HG02759 (cell line): ENCODE measurements at regions not wholly inside any gene's neighbourhood (a gene's known extent, or its start where the extent isn't known, plus 50 kb on each side); places are given as distances from the start of the nearest gene placed in this dataset.
"Not testable (repeated sequence)": the region's sequence is repeated elsewhere in the genome, so short reads cannot be mapped to it uniquely, and the experiment has no call there.

Source experiments
- ATAC-seq: cut with Tn5 transposase; IDR thresholded peaks from one replicate; pipeline ENCODE4 v1.9.1; 2021; ENCODE audit warnings: mild to moderate bottlenecking, moderate library complexity; ENCODE audit not compliant: unreplicated experiment

- ATAC-seq: no peak
Measured at GRCh38 chr1:184822267-184822666, 67.6 kb upstream of the EDEM3 start.

- ATAC-seq: no peak
Measured at GRCh38 chr1:184821658-184822057, 67.0 kb upstream of the EDEM3 start.

GRCh38 chr1:184820956-184821355, 66.3 kb upstream of the EDEM3 start:
- no peak for ATAC-seq

DNA sequence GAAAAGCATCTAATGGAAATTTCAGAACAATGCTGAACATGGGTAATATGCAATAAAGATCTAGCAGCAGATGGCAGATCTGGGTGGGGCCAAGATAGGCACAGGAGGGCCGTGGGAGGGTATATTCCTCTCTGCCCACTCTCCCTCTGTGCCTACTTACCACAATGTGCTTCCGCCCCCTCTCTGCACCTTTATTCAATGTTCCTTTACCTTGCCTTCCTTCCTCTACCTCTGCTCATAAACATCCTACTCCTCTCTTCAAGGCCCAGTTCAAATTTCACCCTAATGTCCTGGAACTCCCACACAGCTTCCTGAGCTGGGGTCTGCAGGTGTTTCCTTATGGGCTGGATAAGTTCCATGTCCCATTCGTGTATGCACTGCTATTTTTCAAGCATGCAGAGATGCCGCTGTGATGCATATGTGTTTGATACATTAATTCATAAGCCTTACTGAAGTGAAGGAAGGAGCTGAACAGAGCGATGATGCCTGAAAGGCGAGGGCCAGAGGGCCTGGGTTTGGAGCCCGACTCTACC, 65.6 kb upstream of the EDEM3 start:
- ATAC-seq: no peak

- no peak for ATAC-seq
Measured at GRCh38 chr1:184818646-184819045, 64.0 kb upstream of the EDEM3 start.

DNA sequence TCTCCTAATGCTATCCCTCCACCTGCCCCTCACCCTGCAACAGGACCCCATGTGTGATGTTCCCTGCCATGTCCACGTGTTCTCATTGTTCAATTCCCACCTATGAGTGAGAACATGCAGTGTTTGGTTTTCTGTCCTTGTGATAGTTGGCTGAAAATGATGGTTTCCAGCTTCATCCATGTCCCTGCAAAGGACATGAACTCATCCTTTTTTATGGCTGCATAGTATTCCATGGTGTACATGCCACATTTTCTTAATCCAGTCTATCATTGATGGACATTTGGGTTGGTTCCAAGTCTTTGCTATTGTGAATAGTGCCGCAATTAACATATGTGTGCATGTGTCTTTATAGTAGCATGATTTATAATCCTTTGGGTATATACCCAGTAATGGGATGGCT, 62.3 kb upstream of the EDEM3 start:
- not testable (repeated sequence) for ATAC-seq

DNA sequence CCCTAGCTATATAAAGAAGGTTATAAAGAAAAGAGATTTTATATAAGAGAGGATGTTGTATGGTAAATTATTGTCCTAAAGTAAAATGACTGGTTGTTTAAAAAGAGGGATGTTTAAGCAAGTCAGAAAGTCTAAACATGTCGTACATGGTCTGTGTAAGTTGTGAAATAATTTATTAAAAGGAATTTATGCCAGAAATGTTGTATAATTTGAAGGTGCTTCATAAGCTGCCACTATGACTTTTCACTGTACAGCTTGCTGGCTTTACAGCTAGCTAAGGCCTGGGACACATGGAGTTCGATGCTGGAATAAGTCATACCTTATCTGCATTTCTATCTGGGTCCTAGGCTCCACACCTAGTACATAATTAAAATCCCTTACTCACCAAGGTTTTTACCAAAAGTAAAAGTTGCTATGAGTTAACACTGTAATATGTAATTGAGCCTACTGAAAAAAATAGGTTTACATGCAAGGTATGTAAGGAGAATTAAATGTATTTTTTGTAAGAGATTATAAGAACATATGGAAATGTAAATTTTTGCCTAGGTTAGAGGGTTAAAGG, 59.0 kb upstream of the EDEM3 start:
- ATAC-seq: no peak

DNA sequence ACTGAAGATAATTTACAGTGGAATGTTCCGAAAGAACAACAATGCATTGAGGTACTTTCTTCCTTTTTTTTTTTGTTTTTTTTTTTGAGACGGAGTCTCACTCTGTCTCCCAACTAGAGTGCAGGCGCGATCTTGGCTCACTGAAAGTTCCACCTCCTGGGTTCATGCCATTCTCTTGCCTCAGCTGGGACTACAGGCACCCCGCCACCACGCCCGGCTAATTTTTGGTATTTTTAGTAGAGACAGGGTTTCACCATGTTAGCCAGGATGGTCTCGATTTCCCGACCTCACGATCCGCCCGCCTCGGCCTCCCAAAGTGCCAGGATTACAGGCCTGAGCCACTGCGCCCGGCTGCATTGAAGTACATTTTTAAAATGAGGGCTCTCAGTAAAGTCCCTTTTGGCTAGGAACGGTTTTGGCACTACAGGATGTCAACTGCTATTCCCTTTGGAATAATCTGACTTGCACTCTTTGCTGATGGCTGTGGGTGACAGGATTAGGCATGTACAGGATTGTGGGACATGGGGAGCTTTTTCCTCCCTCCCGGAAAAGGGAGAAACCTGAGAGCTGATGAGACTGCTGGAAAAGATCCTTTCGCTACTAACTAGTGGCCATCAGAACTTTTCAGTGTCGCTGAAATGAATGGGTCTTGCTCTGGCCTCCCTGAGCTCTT, 56.9 kb upstream of the EDEM3 start:
- ATAC-seq: no peak

- ATAC-seq: no peak
Measured at GRCh38 chr1:184810735-184811343, 56.2 kb upstream of the EDEM3 start.

DNA sequence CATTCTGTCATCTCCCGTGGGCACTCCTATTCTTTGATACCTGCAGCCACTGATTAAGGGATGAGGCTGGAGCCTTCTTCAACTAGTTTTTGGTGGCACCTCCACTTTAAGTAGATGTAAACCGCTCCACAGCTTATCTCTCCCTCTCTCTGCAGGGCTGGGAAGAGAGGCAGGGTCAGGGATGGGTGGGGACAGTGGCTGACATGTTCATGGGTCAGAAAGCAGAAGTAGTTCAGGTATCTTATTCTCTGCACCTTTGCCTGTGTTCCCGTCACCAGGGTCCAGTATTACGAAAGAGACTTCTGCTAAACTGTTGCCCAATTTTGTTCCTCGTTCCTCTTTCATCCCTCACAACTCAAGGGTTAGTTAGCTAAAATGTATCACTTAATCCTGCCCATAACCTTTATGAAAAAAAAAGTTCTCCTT, 51.7 kb upstream of the EDEM3 start:
- no peak for ATAC-seq

- ATAC-seq: peak; percentile 88
Measured at GRCh38 chr1:184805667-184806295, 51.1 kb upstream of the EDEM3 start.
